ENCODE measurements at regions not wholly inside any gene's neighbourhood (a gene's known extent, or its start where the extent isn't known, plus 50 kb on each side); places are given as distances from the start of the nearest gene placed in this dataset.

- ChIA-PET CTCF (interaction anchor here (1.1 kb wide), 1 partner anchor 65 kb away, joined by 3 read pairs; no protein-coding TSS in a partner anchor), POLR2A (no interaction called here)
- DNase-seq, result no peak
- H3K9me3 Mint-ChIP-seq, result no peaks in the 10 kb centered on the region
- H3K4me3 Mint-ChIP-seq, result no peak overlapping the region
- peaks cover 9% of the 10 kb centered on the region for H3K27me3 Mint-ChIP-seq
- peaks cover 2% of the 10 kb centered on the region for H3K4me1 Mint-ChIP-seq (ENCODE audit: low read depth)
- no peak overlapping the region for H3K27ac Mint-ChIP-seq
- intact Hi-C loops (cut with micrococcal nuclease), result no loop called here
- no peaks in the 10 kb centered on the region for H3K36me3 Mint-ChIP-seq
Measured at GRCh38 chr5:36441280-36441679, 139.6 kb upstream of the RANBP3L start.

- Mint-ChIP-seq H3K36me3 (no peaks in the 10 kb centered on the region), H3K9me3 (no peaks in the 10 kb centered on the region), H3K4me3 (no peak overlapping the region), H3K27ac (no peak overlapping the region), H3K27me3 (peaks cover 5% of the 10 kb centered on the region), H3K4me1 (ENCODE audit: low read depth) (peaks cover 2% of the 10 kb centered on the region)
- ChIA-PET POLR2A (no interaction called here), CTCF (interaction anchor here (0.6 to 1.1 kb wide), 2 partner anchors 63 to 204 kb away, joined by 3 read pairs; no protein-coding TSS in a partner anchor)
- DNase-seq, result no peak
- intact Hi-C loops (cut with micrococcal nuclease), result no loop called here
Measured at GRCh38 chr5:36442352-36442751, 140.7 kb upstream of the RANBP3L start.

- POLR2A ChIA-PET, result no interaction called here
- DNase-seq, result no peak
- H3K27me3 Mint-ChIP-seq, result peaks cover 5% of the 10 kb centered on the region
- H3K4me3 Mint-ChIP-seq, result no peak overlapping the region
- no peaks in the 10 kb centered on the region for H3K9me3 Mint-ChIP-seq
- CTCF ChIA-PET, result interaction anchor here (0.6 kb wide), 1 partner anchor 203 kb away, joined by 3 read pairs; no protein-coding TSS in a partner anchor
- peaks cover 2% of the 10 kb centered on the region for H3K4me1 Mint-ChIP-seq (ENCODE audit: low read depth)
- H3K27ac Mint-ChIP-seq, result no peak overlapping the region
- H3K36me3 Mint-ChIP-seq, result no peaks in the 10 kb centered on the region
- intact Hi-C loops (cut with micrococcal nuclease), result no loop called here
Measured at GRCh38 chr5:36442796-36443195, 141.1 kb upstream of the RANBP3L start.

GRCh38 chr5:36443941-36444340 is 142.2 kb upstream of the RANBP3L start:
- intact Hi-C loops (cut with micrococcal nuclease), result no loop called here
- DNase-seq, result no peak
- no peak overlapping the region for H3K27ac Mint-ChIP-seq
- H3K27me3 Mint-ChIP-seq, result peaks cover 5% of the 10 kb centered on the region
- no peaks in the 10 kb centered on the region for H3K36me3 Mint-ChIP-seq
- H3K9me3 Mint-ChIP-seq, result no peaks in the 10 kb centered on the region
- H3K4me3 Mint-ChIP-seq, result no peak overlapping the region
- ChIA-PET CTCF (no interaction called here), POLR2A (no interaction called here)
- H3K4me1 Mint-ChIP-seq (ENCODE audit: low read depth), result peaks cover 2% of the 10 kb centered on the region

GRCh38 chr5:36444582-36445418 is 143.1 kb upstream of the RANBP3L start:
- POLR2A ChIA-PET, result no interaction called here
- intact Hi-C loops (cut with micrococcal nuclease), result no loop called here
- no peak for DNase-seq
- Mint-ChIP-seq H3K9me3 (no peaks in the 10 kb centered on the region), H3K36me3 (no peaks in the 10 kb centered on the region), H3K27ac (no peak overlapping the region), H3K4me3 (no peak overlapping the region), H3K27me3 (peaks cover 5% of the 10 kb centered on the region), H3K4me1 (ENCODE audit: low read depth) (peaks cover 2% of the 10 kb centered on the region)
- CTCF ChIA-PET, result no interaction called here

- H3K9me3 Mint-ChIP-seq, result no peaks in the 10 kb centered on the region
- H3K27ac Mint-ChIP-seq, result no peak overlapping the region
- ChIA-PET POLR2A (no interaction called here), CTCF (no interaction called here)
- intact Hi-C loops (cut with micrococcal nuclease), result no loop called here
- H3K4me1 Mint-ChIP-seq (ENCODE audit: low read depth), result no peaks in the 10 kb centered on the region
- no peak overlapping the region for H3K4me3 Mint-ChIP-seq
- H3K36me3 Mint-ChIP-seq, result no peaks in the 10 kb centered on the region
- H3K27me3 Mint-ChIP-seq, result peaks cover 5% of the 10 kb centered on the region
- no peak for DNase-seq
Measured at GRCh38 chr5:36447776-36448175, 146.1 kb upstream of the RANBP3L start.

- Mint-ChIP-seq H3K36me3 (no peaks in the 10 kb centered on the region), H3K4me1 (ENCODE audit: low read depth) (no peaks in the 10 kb centered on the region), H3K27me3 (peaks cover 1% of the 10 kb centered on the region), H3K4me3 (no peak overlapping the region), H3K27ac (no peak overlapping the region), H3K9me3 (no peaks in the 10 kb centered on the region)
- DNase-seq, result no peak
- intact Hi-C loops (cut with micrococcal nuclease), result no loop called here
- ChIA-PET CTCF (no interaction called here), POLR2A (interaction anchor here (0.6 kb wide), 1 partner anchor 116 kb away, joined by 3 read pairs; no protein-coding TSS in a partner anchor)
Measured at GRCh38 chr5:36450229-36451014, 148.7 kb upstream of the RANBP3L start.

GRCh38 chr5:36452424-36453006 is 150.8 kb upstream of the RANBP3L start:
- Mint-ChIP-seq H3K4me3 (no peak overlapping the region), H3K36me3 (no peaks in the 10 kb centered on the region), H3K9me3 (no peaks in the 10 kb centered on the region), H3K27ac (no peak overlapping the region), H3K27me3 (peaks cover 1% of the 10 kb centered on the region), H3K4me1 (ENCODE audit: low read depth) (no peaks in the 10 kb centered on the region)
- intact Hi-C loops (cut with micrococcal nuclease), result no loop called here
- POLR2A ChIA-PET, result no interaction called here
- CTCF ChIA-PET, result no interaction called here
- DNase-seq, result no peak

- Mint-ChIP-seq H3K36me3 (no peaks in the 10 kb centered on the region), H3K27me3 (peaks cover 6% of the 10 kb centered on the region), H3K4me3 (no peak overlapping the region), H3K4me1 (ENCODE audit: low read depth) (no peaks in the 10 kb centered on the region), H3K9me3 (no peaks in the 10 kb centered on the region), H3K27ac (no peak overlapping the region)
- intact Hi-C loops (cut with micrococcal nuclease), result no loop called here
- ChIA-PET CTCF (no interaction called here), POLR2A (no interaction called here)
- DNase-seq, result no peak
Measured at GRCh38 chr5:36457511-36458270, 148.7 kb upstream of the SLC1A3 start.

- Mint-ChIP-seq H3K4me3 (no peak overlapping the region), H3K9me3 (no peaks in the 10 kb centered on the region), H3K27ac (no peak overlapping the region), H3K27me3 (peaks cover 8% of the 10 kb centered on the region), H3K4me1 (ENCODE audit: low read depth) (no peaks in the 10 kb centered on the region), H3K36me3 (no peaks in the 10 kb centered on the region)
- DNase-seq, result no peak
- intact Hi-C loops (cut with micrococcal nuclease), result no loop called here
- CTCF ChIA-PET, result interaction anchor here (0.6 to 1.5 kb wide), 4 partner anchors 13 to 193 kb away, joined by 3 to 4 read pairs (median 3); no protein-coding TSS in a partner anchor
- POLR2A ChIA-PET, result no interaction called here
Measured at GRCh38 chr5:36458746-36459145, 147.7 kb upstream of the SLC1A3 start.

- POLR2A ChIA-PET, result no interaction called here
- Mint-ChIP-seq H3K4me3 (no peak overlapping the region), H3K27ac (no peak overlapping the region), H3K9me3 (no peaks in the 10 kb centered on the region), H3K36me3 (no peaks in the 10 kb centered on the region), H3K4me1 (ENCODE audit: low read depth) (no peaks in the 10 kb centered on the region), H3K27me3 (peaks cover 8% of the 10 kb centered on the region)
- DNase-seq, result no peak
- CTCF ChIA-PET, result interaction anchor here (0.6 to 1.5 kb wide), 7 partner anchors 8 to 1267 kb away, joined by 3 to 4 read pairs (median 3); no protein-coding TSS in a partner anchor
- intact Hi-C loops (cut with micrococcal nuclease), result no loop called here
Measured at GRCh38 chr5:36459176-36460135, 146.9 kb upstream of the SLC1A3 start.

Data from activated CD4-positive, alpha-beta memory T cell treated with anti-CD3 and anti-CD28 coated beads for 36 hours (primary cell).